ENCODE measurements at regions not wholly inside any gene's neighbourhood (a gene's known extent, or its start where the extent isn't known, plus 50 kb on each side); places are given as distances from the start of the nearest gene placed in this dataset.

DNA sequence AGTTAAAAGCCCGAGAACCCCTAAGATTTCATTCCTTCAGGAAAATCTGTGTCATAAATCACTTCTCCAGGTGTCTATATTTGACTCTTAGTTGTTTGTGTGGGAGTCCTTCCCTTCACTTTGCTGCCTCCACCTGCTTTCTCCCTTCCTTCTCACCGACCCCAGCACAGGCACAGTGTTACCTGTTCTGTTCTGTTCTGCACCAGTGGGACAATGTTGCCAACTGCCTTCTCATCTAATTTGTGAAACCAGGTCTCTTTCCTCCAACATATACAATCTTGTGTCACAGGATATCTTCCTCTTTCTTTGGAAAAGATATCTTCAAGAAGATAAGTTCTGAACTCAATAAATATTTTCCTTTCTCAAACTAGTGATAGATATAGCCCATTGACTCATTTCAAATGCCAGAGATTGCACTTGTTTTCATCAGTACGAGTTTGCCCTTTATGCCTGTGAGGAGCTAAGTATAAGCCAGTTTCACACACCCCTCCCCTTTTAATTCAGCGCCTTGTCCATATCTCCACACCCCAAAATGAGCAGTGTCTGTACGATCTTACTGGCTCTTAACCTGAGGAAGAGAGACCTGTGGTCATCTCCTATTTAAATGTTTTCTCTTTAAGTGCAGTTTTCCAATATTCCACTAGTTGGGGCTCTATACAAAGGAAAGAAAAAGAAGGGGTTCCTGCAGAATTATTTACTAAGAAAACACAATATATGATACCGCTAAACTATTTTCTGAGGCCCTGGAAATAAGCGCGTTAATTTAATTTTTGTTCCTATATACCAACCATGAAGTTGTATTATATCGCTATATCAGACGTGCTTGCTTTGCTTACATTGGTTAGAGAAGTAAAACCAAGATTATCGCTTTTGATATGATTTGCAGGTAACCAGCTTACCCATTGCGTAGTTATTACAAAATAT lies 81.6 kb upstream of the PREP start:
- DNase-seq = peak in 1 of 2 donors; percentile 69

DNA sequence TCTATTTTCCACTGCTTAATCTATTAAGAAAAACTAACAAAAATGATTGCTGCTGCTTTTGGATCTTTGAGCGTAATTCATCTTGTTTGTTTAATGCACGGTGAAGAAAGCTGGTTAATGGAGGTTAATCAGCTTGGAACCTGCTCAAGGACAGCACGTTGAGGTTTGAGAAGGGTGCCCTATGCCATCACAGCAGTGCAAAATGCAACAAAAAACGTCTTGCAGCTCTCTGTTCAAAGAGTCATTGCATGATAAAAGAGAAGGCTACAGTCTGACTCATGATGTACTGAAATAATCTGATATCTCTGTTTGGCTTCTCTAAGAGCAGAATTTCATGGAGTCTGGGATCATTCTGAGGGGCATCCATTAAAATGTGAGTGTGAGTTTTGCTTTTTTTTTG lies 80.6 kb upstream of the PREP start:
- no peak for DNase-seq

DNA sequence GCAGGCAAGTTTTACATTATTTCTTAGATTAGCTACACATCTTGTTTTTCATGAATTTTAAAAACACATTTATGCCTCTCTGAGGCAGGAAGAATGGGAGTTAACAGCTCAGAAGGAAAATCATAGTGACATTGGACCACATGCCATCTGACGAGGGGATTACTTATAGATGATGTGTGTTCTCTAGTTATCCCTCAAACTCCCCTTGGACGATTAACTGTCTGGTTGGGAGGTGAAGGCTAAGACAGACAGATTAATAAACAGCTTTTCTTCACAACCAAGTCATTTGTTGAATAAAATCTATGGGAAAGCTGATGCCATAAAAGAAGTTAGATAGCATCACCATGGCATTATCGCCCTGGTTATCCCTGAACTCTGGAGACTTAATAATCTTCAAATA lies 80.0 kb upstream of the PREP start:
- no peak for DNase-seq

DNA sequence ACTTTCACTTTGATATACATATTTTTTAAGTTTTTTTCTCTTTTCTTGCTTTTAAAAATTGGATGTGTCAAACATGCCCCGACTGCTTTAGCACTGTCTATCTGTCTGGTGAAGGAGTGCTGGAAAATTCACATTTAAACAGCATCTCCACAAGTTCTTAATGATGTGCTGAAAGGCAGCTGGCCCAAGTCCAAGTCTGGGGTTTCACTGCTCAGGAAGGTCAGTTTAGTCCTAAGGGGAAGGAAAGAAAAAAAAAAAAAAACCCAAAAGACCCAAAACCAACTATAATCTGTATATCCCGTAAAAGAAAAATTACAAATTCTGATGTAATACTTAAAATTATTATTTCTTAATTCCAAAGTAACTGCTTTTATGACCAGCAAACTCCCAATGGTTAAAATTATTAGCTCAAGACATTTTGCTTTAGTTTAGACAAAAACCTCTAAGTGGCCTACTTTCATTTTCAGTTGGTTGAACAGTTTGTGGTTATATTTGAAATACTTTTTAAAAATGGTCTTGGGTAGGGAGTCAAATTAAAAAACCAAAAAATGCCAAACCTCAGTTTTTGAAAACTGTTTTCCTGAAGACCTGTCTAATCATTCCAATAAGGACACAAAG lies 79.5 kb upstream of the PREP start:
- peak in 1 of 2 donors; percentile 40 for DNase-seq

DNA sequence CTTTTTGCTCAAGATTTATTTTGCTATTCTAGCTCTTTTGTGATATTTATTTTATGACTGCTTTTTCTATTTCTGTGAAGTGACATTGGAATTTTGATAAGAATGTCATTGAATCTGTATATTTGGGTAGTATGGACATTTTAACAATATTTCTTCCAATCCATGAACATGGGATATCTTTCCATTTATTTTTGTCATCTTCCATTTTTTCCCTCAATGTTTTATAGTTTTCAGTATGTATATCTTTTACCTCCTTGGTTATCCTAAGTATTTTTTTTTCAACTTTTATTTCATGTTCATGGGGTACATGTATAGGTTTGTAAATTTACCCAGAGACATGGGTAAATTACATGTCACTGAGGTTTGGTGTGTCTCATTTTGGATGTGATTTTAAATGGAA lies 74.1 kb upstream of the PREP start:
- no peak for DNase-seq

DNA sequence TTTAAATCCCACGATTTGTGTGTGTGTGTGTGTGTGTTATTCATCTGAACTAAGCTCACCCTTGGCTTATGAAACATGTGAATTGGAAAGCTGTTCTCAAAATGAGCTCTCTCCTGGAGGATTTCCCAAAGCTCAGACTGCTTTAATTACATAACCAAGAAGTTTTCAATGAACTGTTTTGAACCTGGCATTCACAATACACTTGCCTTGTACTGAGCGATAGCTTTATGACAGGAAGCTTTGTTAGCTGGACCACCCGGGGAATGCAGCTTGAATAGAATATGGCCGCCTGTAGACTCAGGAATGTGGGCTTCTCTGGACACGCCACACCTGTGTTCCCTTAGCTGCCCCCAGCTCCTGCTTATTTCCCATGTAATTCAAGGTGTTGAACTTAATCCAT lies 71.4 kb upstream of the PREP start:
- DNase-seq = no peak

DNA sequence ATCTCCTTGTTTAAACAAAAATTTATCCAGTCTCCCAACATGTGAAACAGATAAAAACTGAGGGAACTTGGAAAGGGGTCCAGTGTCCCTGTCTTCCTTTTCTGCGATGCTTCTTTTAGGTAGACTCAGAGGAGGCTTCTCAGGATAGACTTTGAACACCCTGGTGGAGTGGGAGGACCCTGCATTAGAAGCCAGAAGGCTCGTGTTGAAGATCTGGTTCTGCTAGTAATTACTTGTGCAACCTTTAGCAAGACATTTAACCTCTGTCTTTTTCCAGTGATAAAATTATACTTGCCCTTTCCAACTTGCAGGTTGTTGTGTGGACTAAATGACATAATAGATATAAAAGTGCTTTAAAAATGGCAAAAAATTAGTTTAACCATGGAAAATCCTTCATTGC lies 67.1 kb upstream of the PREP start:
- DNase-seq = no peak

DNA sequence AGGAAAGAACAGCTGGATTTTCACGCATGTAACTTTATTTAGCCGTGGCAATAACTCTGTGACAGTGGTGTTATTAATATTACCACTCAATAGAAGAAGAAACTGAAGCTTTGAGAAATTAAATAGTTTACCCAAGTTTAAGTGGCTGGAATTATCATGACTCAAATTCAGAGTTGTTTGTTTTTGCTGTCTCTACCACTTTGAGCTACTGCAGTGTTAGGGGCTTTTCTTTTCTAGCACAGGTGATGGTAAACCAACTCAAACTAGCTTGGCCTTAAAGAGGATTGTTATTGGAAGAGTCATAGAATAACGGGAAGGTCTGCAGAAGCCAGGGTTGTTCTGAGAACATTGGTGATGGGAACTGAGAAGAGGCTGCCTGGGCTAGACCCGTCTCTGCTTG lies 66.0 kb upstream of the PREP start:
- no peak for DNase-seq

DNA sequence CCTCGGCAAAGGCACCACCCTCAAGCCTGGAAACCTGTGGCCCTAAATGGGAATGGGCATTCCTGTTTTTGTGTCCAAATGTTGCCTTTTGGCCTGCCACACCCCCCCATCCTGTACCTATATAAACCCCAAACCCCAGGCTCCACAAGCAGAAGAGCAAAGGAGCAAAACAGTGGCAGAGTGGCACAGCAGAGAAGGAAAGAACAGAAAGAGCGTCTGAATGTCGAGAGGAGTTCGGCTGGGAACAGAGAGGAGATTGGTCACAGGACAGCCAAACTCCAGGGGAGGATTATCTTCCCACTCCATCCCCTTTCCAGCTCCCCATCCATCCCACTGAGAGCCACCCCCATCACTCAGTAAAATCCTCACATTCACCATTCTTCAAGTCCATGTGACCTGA lies 58.0 kb upstream of the PREP start:
- no peak for DNase-seq

DNA sequence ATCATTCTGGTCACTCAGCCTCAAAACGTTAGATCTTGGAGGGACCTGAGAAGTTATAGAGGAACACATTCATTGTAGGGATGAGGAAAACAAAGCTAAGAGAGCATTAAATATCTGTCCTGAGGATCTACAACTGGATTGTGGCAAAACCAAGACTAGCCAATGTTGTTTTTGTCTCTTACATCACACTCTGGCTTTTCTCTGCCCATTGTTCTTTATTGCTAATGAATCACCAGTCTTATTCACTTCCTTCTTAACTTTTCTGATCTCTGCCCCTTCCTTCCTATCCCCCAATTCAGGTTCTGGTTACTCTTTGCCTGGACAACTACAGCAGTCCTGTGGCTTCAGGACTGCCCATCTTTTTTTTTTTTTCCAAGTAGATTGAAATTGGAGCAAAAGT lies 57.0 kb upstream of the PREP start:
- peak in 1 of 2 donors; percentile 23 for DNase-seq

DNA sequence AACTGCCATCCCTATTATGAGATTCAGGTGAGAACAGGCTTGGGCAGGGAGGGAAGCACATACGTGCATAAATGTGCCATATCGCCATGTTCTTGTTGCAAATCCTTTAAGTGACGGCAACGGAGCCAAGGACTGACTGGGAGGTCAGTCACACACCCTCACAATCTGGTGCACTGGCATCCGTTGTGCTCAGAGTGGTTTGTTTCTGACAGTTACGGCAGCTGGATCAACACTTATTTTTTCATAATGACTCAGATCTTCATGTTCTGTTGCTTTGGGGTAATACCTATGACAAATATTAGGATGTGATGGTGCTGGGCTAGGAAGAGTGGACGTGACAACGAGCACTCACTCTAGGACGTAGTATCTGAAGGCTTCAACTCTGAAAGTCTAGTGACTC lies 56.2 kb upstream of the PREP start:
- DNase-seq = peak; percentile 16 to 53

DNA sequence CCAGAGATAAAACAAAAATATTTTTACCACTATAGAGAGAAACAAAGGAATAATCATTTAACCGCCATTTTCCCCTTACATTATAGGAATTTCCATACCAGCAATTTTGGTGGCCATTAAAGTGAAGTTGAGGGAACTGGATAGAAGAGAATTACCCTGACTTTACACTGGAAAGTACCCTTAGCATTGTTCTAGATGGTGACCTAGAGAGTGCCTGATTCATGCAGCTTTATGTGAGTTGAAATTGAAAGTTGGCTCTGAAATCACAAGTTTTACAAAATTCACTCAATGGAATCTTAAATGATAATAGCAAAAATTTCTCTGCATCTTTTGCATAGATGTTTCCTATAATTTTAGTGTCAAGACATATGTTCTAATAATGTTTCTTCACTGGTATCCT lies 55.7 kb upstream of the PREP start:
- peak in 1 of 2 donors; percentile 26 for DNase-seq

DNA sequence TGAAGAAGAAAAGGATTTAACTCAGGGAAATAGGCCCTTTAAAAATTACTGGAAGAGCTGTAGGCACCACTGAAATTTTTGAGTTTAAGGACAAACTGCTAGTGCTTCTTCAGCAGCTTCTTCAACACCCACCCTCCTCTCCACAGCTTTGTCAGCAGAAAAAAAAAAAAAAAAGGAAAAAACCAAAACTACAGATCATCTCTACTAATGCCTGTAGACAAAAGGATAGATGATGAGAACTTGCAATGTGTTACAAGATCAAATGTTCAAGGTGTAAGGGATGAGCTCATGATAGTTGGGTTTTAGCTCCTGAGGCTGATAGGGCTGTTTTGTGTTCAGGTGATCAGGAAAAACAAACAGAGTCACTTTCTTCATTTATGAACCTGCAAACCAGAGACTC lies 55.2 kb upstream of the PREP start:
- peak in 1 of 2 donors; percentile 21 for DNase-seq

DNA sequence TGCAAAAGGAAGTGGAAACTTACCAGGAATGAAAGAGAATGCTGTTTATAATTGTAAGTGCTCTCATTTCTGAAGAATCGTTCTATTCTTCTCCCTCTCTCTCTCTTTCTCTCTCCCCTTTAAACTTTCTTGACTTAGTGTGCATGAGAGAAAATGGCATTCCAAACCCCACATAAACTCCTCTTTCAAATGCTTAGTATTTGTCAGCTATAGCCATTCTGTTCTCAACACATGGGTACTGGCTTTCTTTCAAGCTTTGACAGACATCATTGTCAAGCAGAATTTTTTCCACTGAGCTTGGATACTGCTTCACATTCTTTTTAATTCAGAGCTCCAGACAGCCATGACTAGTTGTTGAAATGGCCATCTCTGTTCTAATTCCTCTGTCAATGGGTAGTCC lies 51.1 kb upstream of the PREP start:
- no peak for DNase-seq

DNA sequence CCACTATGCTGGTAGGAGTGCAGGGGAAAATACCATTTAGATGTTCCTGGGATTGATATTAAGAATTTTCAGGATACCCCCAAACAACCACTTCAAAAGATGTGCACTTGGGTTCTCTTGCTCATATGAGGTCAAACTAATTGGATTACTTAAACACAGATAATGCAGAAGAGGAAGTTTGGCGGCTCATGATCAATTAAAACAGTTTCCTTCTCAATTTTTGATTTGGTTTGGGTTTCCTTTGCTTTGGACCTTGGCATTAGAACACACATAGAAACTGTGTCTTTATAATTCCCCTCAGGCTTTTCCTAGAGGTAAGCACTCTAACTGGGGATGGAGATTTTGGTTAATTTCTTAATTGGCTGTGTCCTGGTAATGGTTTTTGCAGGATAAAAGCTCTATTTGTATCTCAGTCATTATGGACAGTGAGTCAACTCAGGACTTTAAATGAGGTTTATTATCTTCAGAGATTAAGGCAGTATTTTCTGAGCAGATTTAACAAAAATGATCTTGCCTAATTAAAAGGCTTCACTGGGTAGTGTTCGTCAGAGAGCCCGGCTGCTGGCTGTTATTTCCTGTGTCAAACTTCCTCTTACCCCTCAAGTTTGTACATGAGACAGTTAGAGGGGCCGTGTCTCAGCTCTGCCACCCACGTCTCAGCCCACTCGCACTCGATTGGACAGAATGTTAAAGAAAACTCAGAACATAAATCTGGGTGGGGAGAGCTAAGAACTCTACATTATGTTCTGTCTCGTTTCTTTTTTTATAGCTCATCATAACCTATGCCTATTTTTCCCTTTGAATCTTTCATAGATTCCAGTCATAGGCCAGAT lies 50.3 kb upstream of the PREP start:
- peak; percentile 61 to 77 for DNase-seq
